HG03280 (cell line): ENCODE measurements at regions not wholly inside any gene's neighbourhood (a gene's known extent, or its start where the extent isn't known, plus 50 kb on each side); places are given as distances from the start of the nearest gene placed in this dataset.
"Not testable (repeated sequence)": the region's sequence is repeated elsewhere in the genome, so short reads cannot be mapped to it uniquely, and the experiment has no call there.

Experiments used
- ATAC-seq: cut with Tn5 transposase; IDR thresholded peaks from one replicate; pipeline ENCODE4 v1.9.1; 2021; ENCODE audit warnings: mild to moderate bottlenecking, moderate library complexity; ENCODE audit not compliant: unreplicated experiment

- ATAC-seq, result no peak
Observed at GRCh38 chr5:28914297-28914696, 1875.9 kb upstream of the CDH9 start.

GRCh38 chr5:28903643-28904042 lies 1865.3 kb upstream of the CDH9 start:
- ATAC-seq, result no peak

GRCh38 chr5:28896949-28897348 lies 1858.6 kb upstream of the CDH9 start:
- ATAC-seq, result no peak

- ATAC-seq, result no peak
Observed at GRCh38 chr5:28880936-28881335, 1842.5 kb upstream of the CDH9 start.

GRCh38 chr5:28877050-28877449 lies 1838.7 kb upstream of the CDH9 start:
- no peak for ATAC-seq

- no peak for ATAC-seq
Observed at GRCh38 chr5:28864006-28864405, 1825.6 kb upstream of the CDH9 start.

GRCh38 chr5:28862860-28863196 lies 1824.4 kb upstream of the CDH9 start:
- no peak for ATAC-seq

- no peak for ATAC-seq
Observed at GRCh38 chr5:28862137-28862859, 1823.9 kb upstream of the CDH9 start.

- ATAC-seq, result no peak
Observed at GRCh38 chr5:28855626-28856025, 1817.2 kb upstream of the CDH9 start.

- no peak for ATAC-seq
Observed at GRCh38 chr5:28850320-28850921, 1812.0 kb upstream of the CDH9 start.

GRCh38 chr5:28831042-28831441 lies 1792.7 kb upstream of the CDH9 start:
- ATAC-seq, result no peak

GRCh38 chr5:28823231-28823630 lies 1784.8 kb upstream of the CDH9 start:
- ATAC-seq, result no peak

GRCh38 chr5:28822071-28822470 lies 1783.7 kb upstream of the CDH9 start:
- ATAC-seq, result no peak

GRCh38 chr5:28810751-28811136 lies 1772.4 kb upstream of the CDH9 start:
- ATAC-seq, result no peak

GRCh38 chr5:28809811-28810750 lies 1771.7 kb upstream of the CDH9 start:
- no peak for ATAC-seq

- no peak for ATAC-seq
Observed at GRCh38 chr5:28808967-28809810, 1770.8 kb upstream of the CDH9 start.

GRCh38 chr5:28807195-28807729 lies 1768.9 kb upstream of the CDH9 start:
- ATAC-seq, result no peak

GRCh38 chr5:28799035-28799434 lies 1760.6 kb upstream of the CDH9 start:
- ATAC-seq, result not testable (repeated sequence)

- no peak for ATAC-seq
Observed at GRCh38 chr5:28788954-28789353, 1750.6 kb upstream of the CDH9 start.

GRCh38 chr5:28780083-28780692 lies 1741.8 kb upstream of the CDH9 start:
- no peak for ATAC-seq
